ENCODE measurements at regions not wholly inside any gene's neighbourhood (a gene's known extent, or its start where the extent isn't known, plus 50 kb on each side); places are given as distances from the start of the nearest gene placed in this dataset.
A peak's percentile ranks its signal among the peaks of the same experiment; 100 is the strongest.

DNA sequence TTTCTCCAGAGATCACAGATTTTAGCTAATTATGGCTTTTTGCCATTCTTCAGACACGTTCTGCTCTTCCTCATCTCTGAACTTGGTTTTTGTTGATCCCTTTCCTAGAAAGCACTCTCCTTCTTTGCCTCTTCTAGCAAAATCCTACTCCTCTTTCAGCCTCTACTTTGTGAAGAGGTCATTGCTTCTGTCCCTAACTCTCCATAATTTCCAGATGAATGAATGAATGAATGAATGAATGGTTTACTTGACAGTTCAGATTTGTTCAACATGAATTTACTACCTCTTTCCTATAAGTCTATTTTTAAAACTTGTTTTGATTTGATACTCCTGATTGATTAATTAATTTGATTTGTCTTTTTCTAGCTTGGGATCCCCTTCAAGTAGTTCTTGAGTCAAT is 94.0 kb upstream of the IFNGR1 start (continued):
- TF ChIP-seq CSRNP3 (CRISPR knock-in tag; IDR thresholded peaks at IDR 0.05) (no peak), GLIS3 (CRISPR knock-in tag; IDR thresholded peaks at IDR 0.05) (no peak)

- ATAC-seq, result no peak
- no peak for TF ChIP-seq CSDC2 (CRISPR knock-in tag; IDR thresholded peaks at IDR 0.05)
- TF ChIP-seq, protein P1, sequence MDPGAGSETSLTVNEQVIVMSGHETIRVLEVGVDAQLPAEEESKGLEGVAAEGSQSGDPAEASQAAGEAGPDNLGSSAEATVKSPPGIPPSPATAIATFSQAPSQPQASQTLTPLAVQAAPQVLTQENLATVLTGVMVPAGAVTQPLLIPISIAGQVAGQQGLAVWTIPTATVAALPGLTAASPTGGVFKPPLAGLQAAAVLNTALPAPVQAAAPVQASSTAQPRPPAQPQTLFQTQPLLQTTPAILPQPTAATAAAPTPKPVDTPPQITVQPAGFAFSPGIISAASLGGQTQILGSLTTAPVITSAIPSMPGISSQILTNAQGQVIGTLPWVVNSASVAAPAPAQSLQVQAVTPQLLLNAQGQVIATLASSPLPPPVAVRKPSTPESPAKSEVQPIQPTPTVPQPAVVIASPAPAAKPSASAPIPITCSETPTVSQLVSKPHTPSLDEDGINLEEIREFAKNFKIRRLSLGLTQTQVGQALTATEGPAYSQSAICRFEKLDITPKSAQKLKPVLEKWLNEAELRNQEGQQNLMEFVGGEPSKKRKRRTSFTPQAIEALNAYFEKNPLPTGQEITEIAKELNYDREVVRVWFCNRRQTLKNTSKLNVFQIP (CRISPR knock-in tag; IDR thresholded peaks at IDR 0.05; ENCODE audit: borderline replicate concordance, low read depth), result no peak
- TF ChIP-seq TOX (CRISPR knock-in tag; IDR thresholded peaks at IDR 0.05; ENCODE audit: borderline replicate concordance), result no peak
- TF ChIP-seq PPARA (CRISPR knock-in tag; IDR thresholded peaks at IDR 0.05; ENCODE audit: borderline replicate concordance), result no peak
- no peak for TF ChIP-seq SNAI2 (CRISPR knock-in tag; IDR thresholded peaks at IDR 0.05)
- TF ChIP-seq CSRNP3 (CRISPR knock-in tag; IDR thresholded peaks at IDR 0.05), result no peak
- no peak for TF ChIP-seq ZC3H10 (CRISPR knock-in tag; IDR thresholded peaks at IDR 0.05)
- no peak for TF ChIP-seq ESRRG (CRISPR knock-in tag; IDR thresholded peaks at IDR 0.05)
- TF ChIP-seq OSR1 (CRISPR knock-in tag; IDR thresholded peaks at IDR 0.05), result no peak
- TF ChIP-seq, protein P2, sequence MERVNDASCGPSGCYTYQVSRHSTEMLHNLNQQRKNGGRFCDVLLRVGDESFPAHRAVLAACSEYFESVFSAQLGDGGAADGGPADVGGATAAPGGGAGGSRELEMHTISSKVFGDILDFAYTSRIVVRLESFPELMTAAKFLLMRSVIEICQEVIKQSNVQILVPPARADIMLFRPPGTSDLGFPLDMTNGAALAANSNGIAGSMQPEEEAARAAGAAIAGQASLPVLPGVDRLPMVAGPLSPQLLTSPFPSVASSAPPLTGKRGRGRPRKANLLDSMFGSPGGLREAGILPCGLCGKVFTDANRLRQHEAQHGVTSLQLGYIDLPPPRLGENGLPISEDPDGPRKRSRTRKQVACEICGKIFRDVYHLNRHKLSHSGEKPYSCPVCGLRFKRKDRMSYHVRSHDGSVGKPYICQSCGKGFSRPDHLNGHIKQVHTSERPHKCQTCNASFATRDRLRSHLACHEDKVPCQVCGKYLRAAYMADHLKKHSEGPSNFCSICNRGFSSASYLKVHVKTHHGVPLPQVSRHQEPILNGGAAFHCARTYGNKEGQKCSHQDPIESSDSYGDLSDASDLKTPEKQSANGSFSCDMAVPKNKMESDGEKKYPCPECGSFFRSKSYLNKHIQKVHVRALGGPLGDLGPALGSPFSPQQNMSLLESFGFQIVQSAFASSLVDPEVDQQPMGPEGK (CRISPR knock-in tag; IDR thresholded peaks at IDR 0.05; ENCODE audit: borderline replicate concordance), result no peak
- no peak for TF ChIP-seq ZNF8 (CRISPR knock-in tag; IDR thresholded peaks at IDR 0.05)
- TF ChIP-seq GLIS3 (CRISPR knock-in tag; IDR thresholded peaks at IDR 0.05), result no peak
- no peak for TF ChIP-seq TCF4 (CRISPR knock-in tag; IDR thresholded peaks at IDR 0.05; ENCODE audit: borderline replicate concordance)
- TF ChIP-seq ZFP30 (CRISPR knock-in tag; IDR thresholded peaks at IDR 0.05), result no peak
- no peak for TF ChIP-seq ZFP3 (CRISPR knock-in tag; IDR thresholded peaks at IDR 0.05)
- TF ChIP-seq, protein P3, sequence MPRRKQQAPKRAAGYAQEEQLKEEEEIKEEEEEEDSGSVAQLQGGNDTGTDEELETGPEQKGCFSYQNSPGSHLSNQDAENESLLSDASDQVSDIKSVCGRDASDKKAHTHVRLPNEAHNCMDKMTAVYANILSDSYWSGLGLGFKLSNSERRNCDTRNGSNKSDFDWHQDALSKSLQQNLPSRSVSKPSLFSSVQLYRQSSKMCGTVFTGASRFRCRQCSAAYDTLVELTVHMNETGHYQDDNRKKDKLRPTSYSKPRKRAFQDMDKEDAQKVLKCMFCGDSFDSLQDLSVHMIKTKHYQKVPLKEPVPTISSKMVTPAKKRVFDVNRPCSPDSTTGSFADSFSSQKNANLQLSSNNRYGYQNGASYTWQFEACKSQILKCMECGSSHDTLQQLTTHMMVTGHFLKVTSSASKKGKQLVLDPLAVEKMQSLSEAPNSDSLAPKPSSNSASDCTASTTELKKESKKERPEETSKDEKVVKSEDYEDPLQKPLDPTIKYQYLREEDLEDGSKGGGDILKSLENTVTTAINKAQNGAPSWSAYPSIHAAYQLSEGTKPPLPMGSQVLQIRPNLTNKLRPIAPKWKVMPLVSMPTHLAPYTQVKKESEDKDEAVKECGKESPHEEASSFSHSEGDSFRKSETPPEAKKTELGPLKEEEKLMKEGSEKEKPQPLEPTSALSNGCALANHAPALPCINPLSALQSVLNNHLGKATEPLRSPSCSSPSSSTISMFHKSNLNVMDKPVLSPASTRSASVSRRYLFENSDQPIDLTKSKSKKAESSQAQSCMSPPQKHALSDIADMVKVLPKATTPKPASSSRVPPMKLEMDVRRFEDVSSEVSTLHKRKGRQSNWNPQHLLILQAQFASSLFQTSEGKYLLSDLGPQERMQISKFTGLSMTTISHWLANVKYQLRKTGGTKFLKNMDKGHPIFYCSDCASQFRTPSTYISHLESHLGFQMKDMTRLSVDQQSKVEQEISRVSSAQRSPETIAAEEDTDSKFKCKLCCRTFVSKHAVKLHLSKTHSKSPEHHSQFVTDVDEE (CRISPR knock-in tag; IDR thresholded peaks at IDR 0.05), result no peak
- TF ChIP-seq, protein P4, sequence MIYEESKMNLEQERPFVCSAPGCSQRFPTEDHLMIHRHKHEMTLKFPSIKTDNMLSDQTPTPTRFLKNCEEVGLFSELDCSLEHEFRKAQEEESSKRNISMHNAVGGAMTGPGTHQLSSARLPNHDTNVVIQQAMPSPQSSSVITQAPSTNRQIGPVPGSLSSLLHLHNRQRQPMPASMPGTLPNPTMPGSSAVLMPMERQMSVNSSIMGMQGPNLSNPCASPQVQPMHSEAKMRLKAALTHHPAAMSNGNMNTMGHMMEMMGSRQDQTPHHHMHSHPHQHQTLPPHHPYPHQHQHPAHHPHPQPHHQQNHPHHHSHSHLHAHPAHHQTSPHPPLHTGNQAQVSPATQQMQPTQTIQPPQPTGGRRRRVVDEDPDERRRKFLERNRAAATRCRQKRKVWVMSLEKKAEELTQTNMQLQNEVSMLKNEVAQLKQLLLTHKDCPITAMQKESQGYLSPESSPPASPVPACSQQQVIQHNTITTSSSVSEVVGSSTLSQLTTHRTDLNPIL (CRISPR knock-in tag; IDR thresholded peaks at IDR 0.05; ENCODE audit: low read depth), result no peak
These were observed 92.8 kb upstream of the IFNGR1 start for GRCh38 chr6:137311940-137312339.

DNA sequence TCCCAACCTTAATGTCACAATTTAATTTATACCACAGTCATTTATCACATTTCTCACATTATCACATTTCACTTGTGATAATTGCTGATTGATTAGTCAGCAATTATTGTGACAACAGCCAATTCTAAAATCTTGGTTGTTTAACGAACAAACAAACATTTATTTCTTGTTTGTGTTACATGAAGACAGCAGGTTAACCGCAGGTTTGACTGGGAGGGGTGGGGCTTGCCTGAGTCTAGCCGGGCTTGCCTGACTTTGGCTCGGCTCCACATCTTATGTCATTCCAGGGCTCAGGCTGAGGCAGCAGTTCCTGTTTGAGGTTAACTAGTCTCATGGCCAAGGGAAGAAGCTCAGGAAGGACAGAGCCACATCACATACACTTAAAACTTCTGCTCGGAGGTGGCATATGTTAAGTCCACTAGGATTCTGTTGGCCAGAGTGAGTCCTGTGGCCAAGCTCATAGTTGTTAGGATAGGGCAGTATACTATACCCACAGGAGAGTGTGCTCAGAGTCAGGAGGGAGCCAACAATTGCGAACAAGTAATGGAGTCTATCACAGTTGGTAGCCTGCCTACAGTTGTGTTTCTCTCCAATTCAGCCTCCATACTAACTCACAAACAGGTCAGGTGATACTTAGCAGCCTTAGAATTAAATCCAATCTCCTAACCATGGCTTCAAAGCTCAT is 90.0 kb upstream of the IFNGR1 start:
- TF ChIP-seq ZFP30 (CRISPR knock-in tag; IDR thresholded peaks at IDR 0.05) (no peak), CSDC2 (CRISPR knock-in tag; IDR thresholded peaks at IDR 0.05) (no peak), SNAI2 (CRISPR knock-in tag; IDR thresholded peaks at IDR 0.05) (no peak), PPARA (CRISPR knock-in tag; IDR thresholded peaks at IDR 0.05; ENCODE audit: borderline replicate concordance) (no peak), ZNF70 (CRISPR knock-in tag; IDR thresholded peaks at IDR 0.05) (no peak), ZNF8 (CRISPR knock-in tag; IDR thresholded peaks at IDR 0.05) (no peak), ZNF565 (CRISPR knock-in tag; conservative IDR thresholded peaks at IDR 0.05; ENCODE audit: low read depth) (no peak)
- 0 out of 3 replicates have a peak, but pooled peaks have one; percentile 44 for ATAC-seq

All from SK-N-SH treated with all-trans-retinoic acid at 6 μM for 48 hours (cell line).